Loucy (cell line): ENCODE measurements at regions not wholly inside any gene's neighbourhood (a gene's known extent, or its start where the extent isn't known, plus 50 kb on each side); places are given as distances from the start of the nearest gene placed in this dataset.

Source experiments
- H2AFZ ChIP-seq: fragments of 200-600 bp; sonication (generic); 2 replicates; pipeline ENCODE4 v1.6.0; 2016; ENCODE audit warnings: antibody characterized with exemption, mild to moderate bottlenecking, low read length, moderate library complexity
- H3F3A ChIP-seq: fragments of 200-600 bp; 2 replicates; pipeline ENCODE4 v1.6.0; 2016; ENCODE audit warnings: antibody characterized with exemption, low read depth, mild to moderate bottlenecking
- H3K27me3 ChIP-seq: fragments of 200-600 bp; sonication (generic); 2 replicates; pipeline ENCODE4 v1.6.1; 2014; ENCODE audit warnings: low read length, mild to moderate bottlenecking; ENCODE audit not compliant: insufficient read depth, poor library complexity, severe bottlenecking
- H3K36me3 ChIP-seq: fragments of 200-600 bp; sonication (generic); 2 replicates; pipeline ENCODE4 v1.6.1; 2016; ENCODE audit warnings: low read length; ENCODE audit not compliant: insufficient read depth
- H3K4me1 ChIP-seq: fragments of 200-600 bp; sonication (generic); 2 replicates; pipeline ENCODE4 v1.5.1; 2014; ENCODE audit warnings: low read length, mild to moderate bottlenecking; ENCODE audit not compliant: insufficient read depth, poor library complexity, severe bottlenecking
- H3K4me2 ChIP-seq: fragments of 200-600 bp; sonication (generic); 2 replicates; pipeline ENCODE4 v1.6.0; 2014; ENCODE audit warnings: antibody characterized with exemption, low read length, low read depth, mild to moderate bottlenecking; ENCODE audit not compliant: poor library complexity, severe bottlenecking
- H3K4me3 ChIP-seq: fragments of 200-600 bp; sonication (generic); 2 replicates; pipeline ENCODE4 v1.5.1; 2014; ENCODE audit warnings: low read length, mild to moderate bottlenecking, mixed read lengths; ENCODE audit not compliant: poor library complexity, severe bottlenecking
- H3K79me2 ChIP-seq: fragments of 200-600 bp; sonication (generic); 2 replicates; pipeline ENCODE4 v1.6.1; 2014; ENCODE audit warnings: low read length; ENCODE audit not compliant: insufficient read depth
- H3K9ac ChIP-seq: fragments of 200-600 bp; sonication (generic); 2 replicates; pipeline ENCODE4 v1.6.0; 2014; ENCODE audit warnings: mild to moderate bottlenecking, low read depth, low read length, moderate library complexity; ENCODE audit not compliant: poor library complexity, severe bottlenecking
- H3K9me2 ChIP-seq: fragments of 200-600 bp; sonication (generic); replicated peaks from 2 replicates; pipeline ENCODE4 v1.6.1; 2016; ENCODE audit warnings: low read depth, low read length, mixed read lengths
- H3K9me3 ChIP-seq: fragments of 200-600 bp; sonication (generic); 2 replicates; pipeline ENCODE4 v1.6.1; 2014; ENCODE audit warnings: mild to moderate bottlenecking, antibody characterized with exemption, low read length, low read depth; ENCODE audit not compliant: insufficient read depth
- H4K20me1 ChIP-seq: fragments of 200-600 bp; sonication (generic); 2 replicates; pipeline ENCODE4 v1.6.0; 2014; ENCODE audit warnings: antibody characterized with exemption, low read length, mild to moderate bottlenecking; ENCODE audit not compliant: insufficient read depth, poor library complexity, severe bottlenecking
- EZH2phosphoT487 ChIP-seq: fragments of 200-600 bp; IDR thresholded peaks from 2 replicates; pipeline ENCODE4 v1.6.1; 2018; ENCODE audit warnings: antibody characterized with exemption, mild to moderate bottlenecking, moderate library complexity, borderline replicate concordance
- TF ChIP-seq, protein P1 (sequence below): fragments of 200-600 bp; sonication (generic); conservative IDR thresholded peaks from 2 replicates; pipeline ENCODE4 v1.5.1; 2014; ENCODE audit warnings: mild to moderate bottlenecking, antibody characterized with exemption, low read length

DNA sequence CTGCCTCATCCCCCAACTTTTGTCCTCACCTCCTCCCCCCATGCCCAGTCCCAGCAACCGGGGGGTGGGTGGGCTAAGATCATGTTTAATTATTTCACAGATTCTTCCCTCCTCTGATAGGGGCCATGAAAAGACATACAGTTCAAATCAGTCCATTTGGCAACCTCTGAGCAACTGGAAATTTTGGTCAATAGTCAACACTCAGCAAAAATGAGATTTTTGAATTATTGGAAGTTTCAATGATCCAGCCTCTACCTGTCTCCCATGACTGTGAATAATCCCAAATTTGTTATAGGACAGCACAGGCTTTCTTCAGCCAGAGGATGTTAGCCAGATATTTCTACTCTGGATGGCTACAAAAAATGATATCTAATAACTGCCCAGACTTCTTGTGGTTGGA is 549.9 kb downstream of the TNS1 start:
- Histone ChIP-seq H3K9me2 (no peaks in the 10 kb centered on the region; the same call in 1 of the 2 replicates), H3K4me2 (no peak overlapping the region), H3K4me3 (no peak overlapping the region), H3K36me3 (no peaks in the 10 kb centered on the region), H2AFZ (no peak overlapping the region), H3K27me3 (no peaks in the 10 kb centered on the region), H3K9ac (no peak overlapping the region), H3K9me3 (no peaks in the 10 kb centered on the region), H4K20me1 (no peaks in the 10 kb centered on the region), H3F3A (no peaks in the 10 kb centered on the region), H3K4me1 (no peaks in the 10 kb centered on the region), H3K79me2 (no peaks in the 10 kb centered on the region)
- TF ChIP-seq EZH2phosphoT487, result no peak
- TF ChIP-seq, protein P1, sequence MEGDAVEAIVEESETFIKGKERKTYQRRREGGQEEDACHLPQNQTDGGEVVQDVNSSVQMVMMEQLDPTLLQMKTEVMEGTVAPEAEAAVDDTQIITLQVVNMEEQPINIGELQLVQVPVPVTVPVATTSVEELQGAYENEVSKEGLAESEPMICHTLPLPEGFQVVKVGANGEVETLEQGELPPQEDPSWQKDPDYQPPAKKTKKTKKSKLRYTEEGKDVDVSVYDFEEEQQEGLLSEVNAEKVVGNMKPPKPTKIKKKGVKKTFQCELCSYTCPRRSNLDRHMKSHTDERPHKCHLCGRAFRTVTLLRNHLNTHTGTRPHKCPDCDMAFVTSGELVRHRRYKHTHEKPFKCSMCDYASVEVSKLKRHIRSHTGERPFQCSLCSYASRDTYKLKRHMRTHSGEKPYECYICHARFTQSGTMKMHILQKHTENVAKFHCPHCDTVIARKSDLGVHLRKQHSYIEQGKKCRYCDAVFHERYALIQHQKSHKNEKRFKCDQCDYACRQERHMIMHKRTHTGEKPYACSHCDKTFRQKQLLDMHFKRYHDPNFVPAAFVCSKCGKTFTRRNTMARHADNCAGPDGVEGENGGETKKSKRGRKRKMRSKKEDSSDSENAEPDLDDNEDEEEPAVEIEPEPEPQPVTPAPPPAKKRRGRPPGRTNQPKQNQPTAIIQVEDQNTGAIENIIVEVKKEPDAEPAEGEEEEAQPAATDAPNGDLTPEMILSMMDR, result no peak

DNA sequence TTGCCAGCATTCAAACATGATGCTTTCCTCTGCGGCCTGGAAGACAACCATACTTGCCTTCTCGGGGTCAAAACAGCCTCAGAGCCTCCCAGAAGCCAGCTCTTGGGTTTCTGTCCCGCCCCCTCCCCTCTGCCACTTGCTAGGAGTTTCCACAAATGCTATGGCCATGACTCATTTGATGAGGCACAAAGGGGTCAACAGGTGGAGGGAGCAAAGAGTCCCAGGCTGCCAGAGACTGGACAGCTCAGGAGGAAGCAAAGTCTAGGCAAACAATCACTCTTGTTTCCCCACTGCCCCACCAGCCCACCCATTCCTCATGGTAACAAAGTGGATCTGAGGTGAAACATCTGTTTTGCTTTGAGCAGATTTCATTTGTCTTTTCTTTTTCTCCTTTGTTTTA is 551.1 kb downstream of the TNS1 start:
- Histone ChIP-seq H3K4me3 (no peak overlapping the region), H2AFZ (no peak overlapping the region), H3K9ac (no peak overlapping the region), H3K4me1 (no peaks in the 10 kb centered on the region), H3K36me3 (no peaks in the 10 kb centered on the region), H3F3A (no peaks in the 10 kb centered on the region), H3K79me2 (no peaks in the 10 kb centered on the region), H3K9me3 (no peaks in the 10 kb centered on the region), H4K20me1 (no peaks in the 10 kb centered on the region), H3K9me2 (no peaks in the 10 kb centered on the region; the same call in 1 of the 2 replicates), H3K4me2 (no peak overlapping the region), H3K27me3 (no peaks in the 10 kb centered on the region)
- TF ChIP-seq, protein P1, result no peak
- TF ChIP-seq EZH2phosphoT487, result no peak

DNA sequence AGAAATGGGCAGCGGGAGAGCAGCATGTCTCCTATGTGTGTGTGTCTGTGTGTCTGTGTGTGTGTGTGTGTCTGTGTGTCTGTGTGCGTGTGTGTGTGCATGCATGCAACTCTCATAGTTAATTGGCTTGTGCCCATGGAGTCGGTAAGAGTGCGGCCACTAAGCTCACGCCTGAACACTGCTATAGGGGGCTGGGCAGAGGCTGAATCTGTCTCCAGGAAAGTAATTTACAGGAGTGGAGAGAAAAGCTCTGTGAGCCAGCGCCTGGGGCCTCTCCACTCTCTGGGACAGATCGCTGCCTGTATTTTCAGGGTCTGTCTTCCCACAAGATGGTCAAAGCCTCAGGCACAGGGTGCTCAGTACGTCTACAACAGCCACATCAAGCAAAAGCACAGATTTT is 553.4 kb downstream of the TNS1 start:
- Histone ChIP-seq H3K4me3 (no peak overlapping the region), H4K20me1 (no peaks in the 10 kb centered on the region), H3K9me2 (no peaks in the 10 kb centered on the region; the same call in 1 of the 2 replicates), H3K27me3 (no peaks in the 10 kb centered on the region), H3K36me3 (no peaks in the 10 kb centered on the region), H3F3A (no peaks in the 10 kb centered on the region), H3K4me2 (no peak overlapping the region), H3K79me2 (no peaks in the 10 kb centered on the region), H3K4me1 (no peaks in the 10 kb centered on the region), H3K9ac (no peak overlapping the region), H2AFZ (no peak overlapping the region), H3K9me3 (no peaks in the 10 kb centered on the region)
- no peak for TF ChIP-seq EZH2phosphoT487
- TF ChIP-seq, protein P1, result no peak
